NCI-H2029 treated with DMSO at 0.1 percent for 48 hours (cell line): ENCODE measurements at regions not wholly inside any gene's neighbourhood (a gene's known extent, or its start where the extent isn't known, plus 50 kb on each side); places are given as distances from the start of the nearest gene placed in this dataset.
A peak's percentile ranks its signal among the peaks of the same experiment; 100 is the strongest.
"Not testable (repeated sequence)": the region's sequence is repeated elsewhere in the genome, so short reads cannot be mapped to it uniquely, and the experiment has no call there.

ENCODE experiments used
- DNase-seq: peaks from one replicate; lab custom pipeline; 2025; lab: John Stamatoyannopoulos, UW

DNA sequence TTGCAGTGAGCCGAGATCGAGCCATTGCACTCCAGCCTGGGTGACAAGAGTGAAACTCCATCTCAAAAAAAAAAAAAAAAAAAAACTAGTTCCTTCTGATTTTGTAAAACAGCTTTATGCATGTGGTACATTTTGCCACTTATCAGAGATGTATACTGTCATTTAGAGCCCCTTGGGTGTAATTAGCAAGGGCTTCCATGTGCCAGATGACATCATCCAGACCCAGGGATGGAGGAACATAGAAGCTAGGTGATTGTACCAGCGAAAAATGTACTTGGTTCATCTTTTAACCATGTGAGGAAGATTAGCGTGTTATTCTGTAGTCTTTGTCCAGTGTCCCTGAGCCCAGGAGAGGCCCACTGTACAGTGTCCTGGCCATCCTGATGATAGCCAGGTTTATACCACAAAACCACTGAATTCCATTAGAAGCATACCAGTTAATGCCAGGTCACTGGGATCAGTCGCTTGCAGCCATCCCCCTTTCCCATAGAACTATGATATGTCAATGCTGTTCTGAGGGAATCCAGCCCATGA lies 239.3 kb upstream of the SGCD start:
- no peak for DNase-seq

DNA sequence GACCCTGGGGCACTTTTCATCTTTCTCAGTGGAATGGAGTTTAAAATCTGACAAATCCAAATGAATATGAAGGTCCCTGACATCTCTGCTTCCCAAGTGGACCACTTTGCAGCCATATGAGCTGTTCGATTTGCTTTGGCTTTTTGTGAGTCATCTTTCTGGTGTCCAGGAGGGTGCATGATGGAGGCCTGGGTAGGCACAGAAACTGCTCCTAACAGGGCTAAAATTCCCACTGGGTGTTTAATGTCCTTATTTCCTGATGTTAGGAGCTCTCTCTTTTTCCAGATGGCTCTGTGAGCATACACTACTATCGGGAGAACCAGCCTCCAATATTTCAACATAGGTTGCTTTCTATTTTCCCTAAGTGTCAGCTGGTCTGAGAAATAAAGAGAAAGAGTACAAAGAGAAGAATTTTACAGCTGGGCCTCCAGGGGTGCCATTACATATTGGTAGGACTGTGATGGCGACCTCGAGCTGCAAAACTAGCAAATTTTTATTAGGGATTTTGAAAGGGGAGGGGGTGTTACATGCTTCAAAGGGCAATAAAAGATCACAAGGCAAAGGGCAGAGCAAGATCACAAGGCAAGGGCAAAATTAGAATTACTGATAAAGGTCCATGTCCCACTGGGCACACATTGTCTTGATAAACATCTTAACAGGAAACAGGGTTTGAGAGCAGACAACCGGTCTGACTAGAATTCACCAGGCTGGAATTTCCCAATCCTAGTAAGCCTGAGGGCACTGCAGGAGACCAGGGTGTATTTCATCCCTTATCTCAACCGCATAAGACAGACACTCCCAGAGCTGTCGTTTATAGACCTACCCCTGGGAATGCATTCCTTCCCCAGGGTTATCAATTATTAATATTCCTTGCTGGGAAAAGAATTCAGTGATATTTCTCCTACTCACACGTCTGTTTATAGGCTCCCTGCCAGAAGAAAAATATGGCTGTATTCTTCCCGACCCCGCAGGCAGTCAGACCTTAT lies 236.7 kb upstream of the SGCD start:
- DNase-seq: not testable (repeated sequence)

DNA sequence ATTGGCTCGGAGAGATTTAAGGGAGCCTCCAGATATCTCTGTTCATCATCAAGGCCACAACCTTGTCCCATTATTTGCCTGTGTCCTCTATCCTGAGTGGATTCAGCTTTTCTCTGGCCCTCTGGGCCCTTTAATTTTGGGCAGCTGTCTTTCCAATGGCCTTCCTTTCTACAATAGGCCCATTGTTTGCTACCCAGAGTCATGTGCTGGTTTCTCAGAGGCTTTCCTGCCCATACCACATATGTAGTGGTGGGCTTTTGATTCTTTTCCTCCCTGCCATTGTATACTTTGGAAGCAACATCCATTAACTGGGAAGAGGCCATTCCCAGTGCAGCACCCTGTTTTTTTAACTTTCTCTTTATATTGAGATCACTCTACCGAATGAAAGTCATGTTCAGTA lies 233.9 kb upstream of the SGCD start:
- no peak for DNase-seq

DNA sequence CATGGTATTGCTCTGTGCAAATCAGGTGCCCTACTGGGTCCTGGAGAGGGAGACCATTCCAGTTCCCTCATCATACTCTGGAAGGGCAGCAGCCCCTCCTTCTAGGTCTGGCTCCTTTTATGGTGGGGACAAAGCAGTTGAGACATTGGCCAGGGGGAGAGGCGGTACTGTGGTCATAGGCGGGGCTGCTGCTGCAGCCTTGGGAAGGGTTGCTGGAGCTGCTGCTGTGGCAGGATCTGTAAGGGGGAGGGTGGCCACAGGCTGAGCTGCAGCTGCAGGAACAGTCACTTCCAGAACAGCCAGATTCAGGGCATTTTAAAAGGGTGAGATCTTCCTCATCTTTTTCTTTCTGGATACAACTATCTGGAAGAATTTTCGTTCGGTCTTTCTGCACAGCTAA lies 233.0 kb upstream of the SGCD start:
- DNase-seq: no peak

DNA sequence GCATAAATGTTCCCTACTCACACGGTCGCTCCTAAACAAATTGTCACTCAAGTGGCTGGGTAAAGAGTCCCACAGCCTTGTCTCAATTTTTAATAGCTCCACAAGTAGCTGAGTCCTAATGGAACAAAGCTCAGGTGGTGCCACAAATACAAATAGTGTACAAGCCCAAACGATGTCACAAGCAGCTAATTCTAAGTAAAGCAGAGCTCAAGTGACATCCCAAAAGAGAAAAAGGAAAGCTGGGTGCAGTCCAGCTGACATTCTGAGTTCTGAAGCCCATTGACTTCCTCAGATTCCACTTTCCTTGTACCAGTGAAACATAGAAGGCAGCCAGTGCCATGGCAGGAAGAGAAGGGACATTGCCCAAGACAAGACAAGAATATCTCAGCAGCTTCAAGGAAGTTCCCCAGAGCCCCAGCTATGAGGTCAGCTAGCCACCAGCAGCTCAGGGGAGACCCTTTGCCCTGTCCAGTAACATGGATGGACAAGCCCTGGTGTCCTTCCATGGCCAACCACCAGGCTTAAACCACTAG lies 231.2 kb upstream of the SGCD start:
- DNase-seq: no peak

DNA sequence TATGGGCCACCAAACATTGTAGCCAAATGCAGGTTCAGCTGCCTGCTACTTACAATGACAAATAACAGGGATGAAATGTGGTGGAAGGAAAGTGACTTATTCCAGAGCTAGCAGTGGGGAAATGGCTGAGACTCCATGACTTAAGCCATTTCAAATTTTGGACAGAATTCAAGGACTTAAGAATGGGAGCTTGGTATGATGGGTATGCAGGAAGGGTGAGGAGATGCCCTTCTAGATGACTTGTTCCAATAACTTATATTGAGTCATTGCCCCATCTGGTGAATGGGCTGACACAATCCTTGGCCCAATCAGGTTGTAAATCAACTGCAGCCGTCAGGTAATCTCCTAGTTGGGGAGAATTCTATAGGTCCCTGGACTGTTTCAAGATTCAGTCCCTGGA lies 230.7 kb upstream of the SGCD start:
- DNase-seq: no peak

DNA sequence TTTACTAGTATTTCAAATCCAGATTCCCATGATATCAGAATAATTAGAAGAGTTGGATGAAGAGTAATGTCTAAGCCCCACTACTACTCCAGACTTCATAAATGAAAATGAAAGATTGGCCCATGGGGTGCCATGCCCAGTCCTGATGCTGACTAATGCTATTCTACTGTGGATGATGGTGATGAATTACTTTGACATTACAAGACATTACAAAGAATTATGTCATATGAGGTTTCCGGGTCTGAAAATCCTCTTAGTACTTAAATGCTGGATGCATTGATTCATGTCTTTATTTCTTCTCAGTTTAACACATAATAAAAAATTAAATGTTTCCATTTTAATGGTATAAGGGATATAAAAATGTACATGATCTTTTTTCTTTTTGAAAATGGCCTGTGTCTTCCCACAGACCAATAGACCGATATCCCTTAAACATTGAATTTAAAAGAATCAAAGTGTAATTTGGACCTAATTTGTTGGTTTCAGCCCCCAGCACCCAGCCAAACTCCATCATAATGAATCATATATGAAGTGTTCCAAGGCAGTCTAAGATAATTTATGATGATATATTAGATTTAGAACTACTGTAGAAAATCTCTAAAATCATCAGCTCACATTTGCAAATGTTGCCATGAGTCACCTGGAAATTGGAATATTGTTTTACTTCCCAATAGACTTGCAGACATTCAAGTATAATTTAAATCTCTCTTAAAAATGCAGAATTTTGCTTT lies 223.6 kb upstream of the SGCD start:
- no peak for DNase-seq

DNA sequence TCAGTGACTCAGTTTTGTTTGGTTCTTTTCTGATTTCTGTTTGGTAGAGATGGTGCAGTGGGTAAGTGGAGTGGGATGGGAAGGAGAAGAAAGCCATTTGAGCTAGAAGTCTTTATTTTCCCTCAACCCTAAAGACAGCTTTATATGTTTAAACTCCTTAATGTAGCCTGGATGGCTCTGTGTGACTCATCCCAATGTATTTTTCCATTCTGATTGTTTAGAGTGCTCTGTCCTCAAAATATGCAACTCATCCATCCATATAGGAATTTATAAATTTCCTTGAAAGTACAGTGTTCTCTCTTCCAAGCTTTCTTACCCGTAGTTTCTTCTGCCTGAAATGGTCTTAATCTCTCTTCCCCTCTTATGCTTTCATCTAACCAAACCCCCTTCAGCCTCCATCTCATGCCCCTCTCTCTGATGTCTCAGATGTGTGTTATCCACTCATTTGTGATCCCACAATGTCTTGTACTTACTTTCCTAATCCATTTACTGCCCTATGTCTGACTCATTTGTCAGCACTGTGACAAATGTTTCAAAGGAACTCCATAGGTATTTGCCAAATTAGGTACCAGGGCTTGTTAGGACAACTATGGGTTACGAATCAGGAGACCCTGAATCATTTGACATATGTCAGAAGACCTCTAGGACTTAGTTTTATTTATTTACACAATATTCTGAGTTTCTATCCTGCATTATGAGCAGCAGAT lies 217.5 kb upstream of the SGCD start:
- DNase-seq: no peak

DNA sequence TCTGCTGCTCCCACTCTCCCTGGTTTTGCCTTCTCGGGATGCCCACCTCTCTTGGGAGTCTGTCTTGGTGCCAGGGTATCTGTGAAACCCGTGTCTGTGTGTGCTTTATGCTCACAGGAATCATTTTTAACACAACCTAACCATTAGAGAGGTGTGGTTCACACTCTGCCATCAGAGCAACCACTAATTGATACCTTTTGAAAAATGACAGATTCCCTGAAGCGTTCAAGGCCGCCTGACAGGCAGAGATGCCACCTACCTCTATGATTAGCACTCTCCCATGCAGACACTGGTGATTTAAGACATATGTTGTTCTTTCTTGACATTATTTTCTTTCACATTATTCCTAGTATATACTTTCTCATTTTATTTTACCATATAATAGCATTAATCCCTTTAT lies 207.3 kb upstream of the SGCD start:
- no peak for DNase-seq

DNA sequence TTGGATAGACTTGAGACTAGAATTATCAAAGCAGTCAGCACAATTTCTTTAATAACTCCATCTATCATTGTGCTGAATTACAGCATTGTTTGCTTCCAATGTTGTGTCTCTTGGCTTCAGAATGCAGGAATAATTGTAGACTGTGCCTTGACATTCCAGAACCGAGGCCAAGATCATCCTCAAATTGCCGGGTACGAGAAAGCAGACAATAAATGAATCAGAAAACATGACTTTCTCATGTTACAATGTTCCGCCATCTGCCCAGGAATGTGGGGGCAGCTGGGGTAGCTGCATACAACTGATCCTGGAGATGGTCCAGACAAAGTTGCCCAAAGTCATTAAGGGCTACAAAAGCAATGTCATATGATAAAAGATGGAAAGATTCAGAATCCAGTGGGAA lies 206.2 kb upstream of the SGCD start:
- DNase-seq: no peak

DNA sequence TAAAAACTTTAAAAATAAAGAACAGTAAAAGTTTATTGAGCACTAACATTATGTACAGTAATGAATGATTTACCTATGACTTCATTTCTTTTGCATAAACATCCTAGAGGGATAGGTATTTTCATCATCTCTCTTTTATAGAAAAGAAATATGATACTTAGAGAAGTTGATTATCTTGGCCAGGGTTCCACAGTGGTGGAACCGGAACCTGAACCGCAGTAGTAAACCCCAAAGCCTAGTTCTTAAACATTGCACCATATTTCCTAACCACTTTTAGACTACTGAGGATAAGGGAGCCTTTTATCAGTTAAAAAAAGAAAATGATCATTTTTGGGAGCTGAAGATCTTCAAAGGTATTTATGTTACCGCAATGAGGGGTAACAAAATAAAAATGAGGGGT lies 205.7 kb upstream of the SGCD start:
- DNase-seq: peak; percentile 9

DNA sequence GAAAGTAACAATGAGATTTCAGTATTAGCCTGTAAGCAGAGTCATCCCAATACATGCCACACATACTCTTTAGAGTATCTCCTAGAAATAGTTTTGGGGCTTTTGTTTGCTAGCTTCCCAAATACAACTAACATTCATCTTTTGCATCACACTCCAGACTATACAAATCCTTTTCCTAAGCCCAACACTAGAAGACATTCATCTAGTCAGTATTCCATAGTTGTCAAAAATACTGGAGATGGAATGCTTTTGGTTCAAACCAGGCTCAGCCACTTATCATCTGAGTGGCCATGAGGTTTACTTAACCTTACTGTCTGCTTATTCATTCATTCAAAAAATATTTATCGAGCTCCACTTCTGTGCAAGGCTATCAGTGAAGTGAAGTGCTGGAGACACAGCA lies 205.1 kb upstream of the SGCD start:
- DNase-seq: peak; percentile 3

DNA sequence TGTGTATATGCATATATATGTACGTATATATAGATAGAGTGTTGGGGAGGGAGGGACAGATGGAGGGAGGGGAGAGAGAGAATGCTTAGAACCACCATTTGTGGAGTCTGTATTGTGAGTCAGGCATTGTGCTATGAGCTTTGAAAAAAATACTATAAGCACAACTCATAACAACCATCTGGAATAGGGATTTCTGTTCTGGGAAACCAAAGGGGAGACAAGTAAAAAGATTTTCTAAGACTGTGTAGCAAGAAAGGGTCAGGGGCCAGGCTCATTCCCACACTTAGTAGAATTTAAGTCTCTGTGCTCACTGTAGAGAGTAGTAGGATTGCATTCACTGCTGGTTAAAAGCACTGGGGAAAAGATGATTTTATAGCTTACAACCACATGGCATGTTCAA lies 202.3 kb upstream of the SGCD start:
- no peak for DNase-seq

DNA sequence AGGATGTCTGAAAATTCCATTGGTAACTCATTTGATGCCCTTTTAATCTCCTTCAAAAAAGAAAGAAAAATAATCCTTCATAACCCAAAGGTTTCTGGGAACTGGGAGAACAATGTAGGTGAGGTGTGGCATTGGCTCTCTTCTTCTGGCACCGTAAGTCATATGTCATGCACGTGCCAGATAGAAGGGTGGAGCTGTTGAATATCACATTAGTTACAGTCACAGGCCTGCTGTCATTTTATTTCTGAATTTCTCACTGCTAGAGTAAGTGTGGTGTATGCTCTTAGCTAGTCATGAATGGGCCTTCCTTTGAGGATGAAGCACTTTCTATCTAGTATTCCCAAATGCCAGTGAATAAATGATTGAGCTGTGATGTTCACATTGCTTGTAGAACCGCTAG lies 201.8 kb upstream of the SGCD start:
- no peak for DNase-seq

DNA sequence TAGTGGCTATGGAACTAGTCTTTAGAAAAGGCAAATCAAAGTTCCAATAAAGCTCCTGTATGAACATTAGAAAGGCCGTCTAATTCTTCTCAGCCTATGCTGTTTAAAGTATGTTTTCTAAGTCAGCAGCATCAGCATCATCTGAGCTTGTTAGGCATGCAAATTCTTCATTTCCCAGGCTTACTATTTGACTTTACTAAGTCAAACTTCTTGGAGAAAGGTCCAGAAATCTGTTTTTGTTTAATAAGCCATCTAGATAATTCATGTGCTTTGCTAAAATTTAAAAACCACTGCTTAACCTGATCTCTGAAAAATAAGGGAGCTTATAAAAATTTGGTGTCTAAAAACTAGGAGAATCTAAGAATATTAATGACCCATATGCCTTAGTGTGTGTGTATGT lies 200.2 kb upstream of the SGCD start:
- no peak for DNase-seq

DNA sequence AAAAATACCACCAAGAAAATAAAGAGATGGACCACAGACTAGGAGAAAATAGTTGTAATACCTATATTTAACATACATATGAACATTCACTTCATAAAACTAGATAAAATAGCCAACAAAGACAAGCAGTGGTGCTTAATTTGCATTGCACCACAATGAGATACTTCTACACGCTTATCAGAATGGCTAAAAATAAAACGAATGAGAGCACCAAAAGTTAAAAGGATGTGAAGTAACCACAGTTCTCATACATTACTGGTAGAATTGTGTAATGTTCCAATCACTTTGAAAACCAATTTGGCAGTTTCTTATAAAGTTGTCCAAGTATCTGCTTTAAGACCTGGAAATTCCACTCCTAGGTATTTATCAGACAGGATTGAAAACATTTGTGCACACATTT lies 198.9 kb upstream of the SGCD start:
- DNase-seq: no peak

DNA sequence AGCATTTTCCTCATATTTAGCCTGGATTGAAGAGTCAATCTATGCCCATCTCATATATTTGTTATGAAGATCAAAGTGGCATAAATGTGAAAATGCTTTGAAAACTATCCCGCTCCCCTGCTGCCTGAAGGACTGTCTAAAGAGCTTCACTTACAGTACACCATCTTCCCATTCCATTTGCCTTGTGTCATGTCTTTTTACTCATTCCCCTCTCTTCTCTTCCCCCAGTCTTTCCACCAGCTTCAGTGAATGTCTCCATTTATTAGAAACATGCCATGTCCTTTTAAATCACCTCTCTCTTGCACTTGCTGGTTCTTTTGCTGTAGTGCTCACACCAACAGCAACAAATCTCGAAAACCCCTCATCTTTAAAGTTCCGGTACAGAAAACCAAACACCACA lies 192.7 kb upstream of the SGCD start:
- no peak for DNase-seq

DNA sequence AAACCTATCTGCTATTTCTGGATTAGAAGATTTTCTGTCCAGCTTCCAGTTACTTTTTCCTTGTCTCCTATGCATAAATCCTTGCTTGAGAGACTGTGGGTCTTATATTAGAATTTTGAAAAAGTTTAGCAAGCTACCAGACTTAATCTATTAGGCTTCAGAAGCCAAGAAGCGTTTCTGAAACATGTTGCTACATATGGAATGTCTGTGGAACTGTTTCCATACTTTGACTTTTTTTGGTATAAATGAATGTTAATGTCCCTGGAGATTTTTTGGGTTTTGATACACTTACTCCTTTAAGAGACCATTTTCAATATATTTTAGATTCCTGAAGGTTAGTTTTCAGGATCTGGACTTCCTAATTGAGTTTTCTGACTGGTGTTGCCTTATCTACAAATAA lies 191.4 kb upstream of the SGCD start:
- DNase-seq: no peak

DNA sequence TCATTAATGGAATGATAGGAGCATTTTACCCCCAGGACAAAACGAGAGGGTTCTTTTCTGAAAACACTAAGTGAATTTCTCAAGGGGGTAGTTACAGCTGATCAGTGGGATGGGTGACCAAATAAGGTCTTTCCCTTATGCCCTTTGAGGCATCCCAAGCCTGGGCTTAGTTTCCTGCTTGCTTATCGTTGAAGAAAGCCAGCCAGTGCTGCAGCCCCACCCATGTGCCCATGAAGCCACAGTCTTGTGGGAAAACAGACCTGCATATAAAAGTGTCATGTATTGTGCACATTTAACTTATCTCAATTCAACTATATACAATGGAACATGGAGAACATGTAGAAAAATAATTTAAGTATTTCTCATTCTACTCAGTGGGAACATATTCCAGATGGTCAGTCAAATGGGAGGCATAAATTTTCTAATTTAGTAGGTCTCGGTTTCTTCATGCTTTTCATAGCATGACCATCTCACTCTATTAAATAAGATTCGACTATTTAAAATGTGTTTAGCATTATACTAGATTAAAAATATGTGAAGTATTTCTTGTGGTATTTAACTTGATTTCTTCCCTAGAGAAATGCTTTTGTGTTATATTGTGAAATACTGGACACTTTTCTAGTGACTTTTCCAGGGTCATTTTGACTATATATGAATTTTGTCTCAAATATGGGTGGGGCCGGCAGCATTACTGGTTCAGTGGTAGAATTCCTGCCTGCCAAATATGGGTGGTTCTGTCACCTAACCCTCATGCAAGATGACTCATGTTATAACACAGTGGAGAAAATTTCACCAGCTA lies 189.7 kb upstream of the SGCD start:
- DNase-seq: no peak

DNA sequence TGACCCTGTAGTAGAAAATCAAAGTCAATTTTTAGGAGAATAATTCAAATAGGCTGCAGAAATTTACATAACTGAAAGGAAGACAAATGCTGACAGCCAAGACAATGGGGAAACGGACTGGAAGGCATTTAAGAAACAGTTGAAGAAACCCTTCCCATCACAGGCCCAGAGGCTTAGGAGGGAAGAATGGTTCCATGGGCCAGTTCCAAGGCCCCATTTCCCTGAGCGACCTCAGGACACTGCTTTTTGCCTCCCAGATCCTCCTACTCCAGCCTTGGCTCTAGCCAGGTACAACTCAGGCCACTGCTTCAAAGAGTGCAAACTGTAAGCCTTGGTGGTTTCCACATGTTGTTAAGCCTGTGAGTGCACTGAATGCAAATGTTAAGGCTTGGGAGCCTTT lies 184.1 kb upstream of the SGCD start:
- no peak for DNase-seq

DNA sequence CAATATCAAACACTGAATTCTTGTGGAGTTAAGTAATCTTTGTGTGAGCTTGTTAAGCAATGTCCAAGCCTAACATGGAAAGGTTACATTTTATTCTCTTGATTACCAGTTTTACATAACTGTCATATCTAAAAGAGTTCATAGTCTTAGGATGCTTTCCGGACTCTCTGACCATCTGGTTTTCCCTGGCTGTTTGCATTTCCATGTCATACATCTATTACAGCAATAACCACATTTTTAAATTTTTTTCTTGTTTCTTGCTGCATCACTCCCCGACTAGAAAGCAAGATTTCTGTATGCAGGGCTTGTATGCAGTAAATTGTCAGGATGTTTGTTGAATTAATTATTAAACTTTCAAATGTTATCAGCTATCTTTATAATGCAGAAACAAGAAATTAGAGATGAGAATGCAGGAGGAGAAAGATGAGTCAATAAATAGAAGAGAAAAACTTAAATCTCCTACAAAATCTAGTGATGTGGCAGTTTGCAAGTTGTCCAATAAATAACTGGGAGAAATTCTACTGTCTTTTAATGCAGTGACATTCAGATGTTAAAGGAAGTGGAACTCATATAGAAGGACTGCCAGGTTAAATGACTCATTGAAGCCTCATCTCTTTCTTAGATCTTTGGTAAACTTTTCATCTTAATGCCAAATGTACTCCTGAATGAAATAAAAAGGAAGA lies 179.6 kb upstream of the SGCD start:
- no peak for DNase-seq
